Testis (tissue), 2 donors: ENCODE measurements at regions not wholly inside any gene's neighbourhood (a gene's known extent, or its start where the extent isn't known, plus 50 kb on each side); places are given as distances from the start of the nearest gene placed in this dataset.
"Not testable (repeated sequence)": the region's sequence is repeated elsewhere in the genome, so short reads cannot be mapped to it uniquely, and the experiment has no call there.

ENCODE experiments used
- DNase-seq: peaks from one replicate; pipeline ENCODE4 v3.0.0-alpha.2; 2019
- H3K27ac ChIP-seq, 2 donors: fragments of 200-600 bp; sonication (generic); one replicate each; pipeline ENCODE4 v1.5.1; 2019
- H3K27me3 ChIP-seq: fragments of 200-600 bp; sonication (generic); one replicate; pipeline ENCODE4 v1.5.1; 2019
- H3K36me3 ChIP-seq: fragments of 200-600 bp; sonication (generic); one replicate; pipeline ENCODE4 v1.5.1; 2017; ENCODE audit warnings: low read depth; ENCODE audit errors: missing control alignments
- H3K4me1 ChIP-seq: fragments of 200-600 bp; sonication (generic); one replicate; pipeline ENCODE4 v1.5.1; 2019
- H3K4me3 ChIP-seq, 2 donors: fragments of 200-600 bp; sonication (generic); one replicate each; pipeline ENCODE4 v1.5.1; 2017 to 2019
- H3K9me3 ChIP-seq: fragments of 200-600 bp; sonication (generic); one replicate; pipeline ENCODE4 v1.5.1; 2017
- CTCF ChIP-seq, 3 experiments: fragments of 450-650 bp in 2 of 3; fragments of 200-600 bp in 1 of 3; sonication (generic) in 1 of 3; IDR thresholded peaks; one replicate each; pipeline ENCODE4 v1.5.1; 2016 to 2019; ENCODE audit warnings: antibody characterized with exemption in 3 of 3, mild to moderate bottlenecking in 2 of 3, moderate library complexity in 1 of 3
- POLR2A ChIP-seq: fragments of 450-650 bp; IDR thresholded peaks from one replicate; pipeline ENCODE4 v1.6.1; 2017; ENCODE audit warnings: antibody characterized with exemption, mild to moderate bottlenecking, moderate library complexity
- WGBS, 2 donors: methylation state at CpG; one replicate each; pipeline ENCODE4 v1.1.5; 2018; 5-methylcytosine and 5-hydroxymethylcytosine counted together
- intact Hi-C: fragments of 100-400 bp; cut with DNase I; formaldehyde crosslinking; loops from one replicate; pipeline ENCODE4 v1.15.1; 2023; ENCODE audit warnings: low total_unique reads

- H3K4me3 ChIP-seq, H3K4me1 ChIP-seq, H3K27ac ChIP-seq, DNase-seq, intact Hi-C loops, H3K36me3 ChIP-seq, H3K9me3 ChIP-seq, H3K27me3 ChIP-seq: not testable (repeated sequence)
- no CpG with 5 or more reads among the region's 1 CpG for WGBS, 2 donors
Measured at GRCh38 chrY:7588176-7588575, 676.6 kb upstream of the AMELY start.

- intact Hi-C loops: no loop called here
- DNase-seq: no peak
- no peaks in the 10 kb centered on the region for H3K27me3 ChIP-seq
- H3K36me3 ChIP-seq: no peaks in the 10 kb centered on the region
- no peak overlapping the region for H3K4me3 ChIP-seq
- H3K9me3 ChIP-seq: no peaks in the 10 kb centered on the region
- H3K4me1 ChIP-seq: no peaks in the 10 kb centered on the region
- 92 to 93% methylated on average over 4 of the region's 4 CpGs for WGBS, 2 donors
- H3K27ac ChIP-seq: no peak overlapping the region
- TF ChIP-seq CTCF (IDR thresholded peaks at IDR 0.05) (no peak), POLR2A (no peak)
Measured at GRCh38 chrY:7562541-7562940, 651.0 kb upstream of the AMELY start.

DNA sequence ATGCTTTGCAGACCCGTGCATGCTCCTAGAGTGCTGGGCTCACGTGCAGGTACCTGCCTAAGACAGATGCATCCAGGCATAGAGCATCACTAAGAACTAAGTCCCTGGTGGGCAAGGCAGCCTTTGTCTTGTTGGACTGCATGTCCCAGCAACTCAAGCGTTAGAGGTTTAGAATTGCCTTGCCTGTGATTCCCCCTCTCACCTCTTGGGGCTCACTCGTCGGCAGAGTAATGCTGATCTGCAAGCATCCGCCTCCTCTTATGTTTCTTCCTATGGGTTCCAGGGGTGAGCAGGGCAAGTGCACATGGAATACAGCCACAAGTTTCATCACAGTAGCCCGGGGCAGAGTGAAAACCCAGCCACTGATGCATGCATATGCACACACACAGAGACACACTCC is 646.1 kb upstream of the AMELY start:
- Histone ChIP-seq H3K9me3 (no peaks in the 10 kb centered on the region), H3K36me3 (no peaks in the 10 kb centered on the region), H3K4me3 (no peak overlapping the region), H3K27ac (no peak overlapping the region), H3K27me3 (no peaks in the 10 kb centered on the region), H3K4me1 (no peaks in the 10 kb centered on the region)
- intact Hi-C loops: no loop called here
- TF ChIP-seq CTCF (IDR thresholded peaks at IDR 0.05) (peak in 1 of 3 experiments; percentile 18), POLR2A (no peak)
- 59 to 60% methylated on average over 1 to 7 of the region's 7 CpGs for WGBS, 2 donors
- DNase-seq: no peak

- no peaks in the 10 kb centered on the region for H3K36me3 ChIP-seq
Measured at GRCh38 chrY:7555006-7555405, 643.5 kb upstream of the AMELY start.

DNA sequence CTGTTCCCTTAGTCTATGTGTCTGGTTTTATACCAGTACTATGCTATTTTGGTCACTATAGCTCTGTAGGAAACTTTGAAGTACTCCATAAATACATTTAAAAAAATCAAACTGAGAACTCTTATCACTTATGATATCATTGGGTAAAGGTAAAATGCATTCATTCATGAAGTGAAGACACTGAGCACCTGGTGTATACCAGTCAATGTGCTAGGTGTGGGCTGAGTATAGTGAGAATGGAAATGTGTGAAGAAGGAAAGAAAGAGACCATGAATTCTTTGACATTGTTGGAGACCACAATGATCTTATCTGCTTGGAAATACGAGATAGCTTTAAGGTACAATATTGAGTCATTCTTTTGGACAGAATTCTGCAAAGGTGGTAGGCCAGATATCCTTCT is 633.5 kb upstream of the AMELY start:
- no peaks in the 10 kb centered on the region for H3K4me1 ChIP-seq
- H3K27ac ChIP-seq: no peak overlapping the region
- no peak for DNase-seq
- H3K27me3 ChIP-seq: no peaks in the 10 kb centered on the region
- intact Hi-C loops: no loop called here
- 78 to 83% methylated on average over 1 of the region's 1 CpG for WGBS, 2 donors
- H3K9me3 ChIP-seq: no peaks in the 10 kb centered on the region
- no peak for TF ChIP-seq CTCF (IDR thresholded peaks at IDR 0.05)
- TF ChIP-seq POLR2A: no peak
- H3K36me3 ChIP-seq: no peaks in the 10 kb centered on the region
- H3K4me3 ChIP-seq: no peak overlapping the region

More at GRCh38 chrY:7555006-7555405, 643.5 kb upstream of the AMELY start:
- 37 to 83% methylated on average over 2 to 5 of the region's 6 CpGs for WGBS, 2 donors
- Histone ChIP-seq H3K4me3 (peak overlapping the region in 1 of 2 donors; percentile 10), H3K27ac (no peak overlapping the region), H3K9me3 (no peaks in the 10 kb centered on the region), H3K4me1 (no peaks in the 10 kb centered on the region), H3K27me3 (no peaks in the 10 kb centered on the region)
- intact Hi-C loops: no loop called here
- TF ChIP-seq CTCF (IDR thresholded peaks at IDR 0.05) (no peak), POLR2A (no peak)
- DNase-seq: no peak
